Superior temporal gyrus (tissue), 1 donor: ENCODE measurements at regions not wholly inside any gene's neighbourhood (a gene's known extent, or its start where the extent isn't known, plus 50 kb on each side); places are given as distances from the start of the nearest gene placed in this dataset.

Experiments
- DNase-seq: peaks from one replicate; pipeline ENCODE4 v3.0.0-alpha.2; 2016; ENCODE audit errors: extremely low spot score

DNA sequence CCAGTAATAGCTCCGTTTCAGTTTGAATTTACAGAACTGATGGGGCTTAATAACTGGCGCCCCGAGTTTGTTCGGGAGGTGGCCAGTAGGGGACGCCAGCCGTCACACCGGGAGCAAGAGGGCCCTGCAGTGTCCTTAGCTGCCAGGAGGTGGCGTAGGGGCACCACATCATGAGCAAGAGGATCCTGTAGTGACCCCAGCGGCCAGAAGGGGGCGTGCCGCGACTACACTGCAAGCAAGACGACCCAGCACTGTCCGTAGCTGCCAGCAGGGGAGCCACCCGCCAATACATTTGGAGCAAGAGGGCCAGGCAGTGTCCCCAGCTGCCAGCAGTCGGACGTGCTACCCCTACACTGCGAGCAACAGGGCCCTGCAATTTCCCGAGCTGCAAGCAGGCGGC, 663.7 kb upstream of the B3GAT1 start:
- DNase-seq, result no peak

DNA sequence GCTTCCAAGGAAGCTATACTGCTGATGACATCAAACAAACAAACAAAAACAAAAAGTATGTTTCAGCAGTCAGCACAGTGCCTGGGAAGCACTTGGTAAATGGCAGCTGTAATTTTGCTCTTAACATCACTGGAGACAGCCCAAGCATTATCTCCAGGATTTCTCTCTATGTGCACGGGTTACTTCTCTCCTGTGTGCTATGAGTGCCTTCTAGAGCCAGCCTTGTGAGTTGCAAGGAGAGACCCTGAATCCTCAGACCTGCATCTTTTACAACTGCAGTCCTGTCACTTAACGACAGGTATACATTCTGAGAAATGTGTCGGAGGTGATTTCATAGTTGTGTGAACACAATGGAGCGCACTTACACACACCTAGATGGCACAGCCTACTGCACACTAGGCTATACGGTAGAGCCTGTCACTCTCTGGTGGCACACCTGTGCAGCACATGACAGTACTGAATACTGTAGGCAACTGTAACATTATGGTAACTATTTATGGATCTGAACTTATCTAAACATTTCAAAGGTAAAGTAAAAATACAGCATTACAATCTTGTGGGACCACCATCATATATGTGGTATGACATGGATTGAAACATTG, 662.5 kb upstream of the B3GAT1 start:
- peak; percentile 28 for DNase-seq

DNA sequence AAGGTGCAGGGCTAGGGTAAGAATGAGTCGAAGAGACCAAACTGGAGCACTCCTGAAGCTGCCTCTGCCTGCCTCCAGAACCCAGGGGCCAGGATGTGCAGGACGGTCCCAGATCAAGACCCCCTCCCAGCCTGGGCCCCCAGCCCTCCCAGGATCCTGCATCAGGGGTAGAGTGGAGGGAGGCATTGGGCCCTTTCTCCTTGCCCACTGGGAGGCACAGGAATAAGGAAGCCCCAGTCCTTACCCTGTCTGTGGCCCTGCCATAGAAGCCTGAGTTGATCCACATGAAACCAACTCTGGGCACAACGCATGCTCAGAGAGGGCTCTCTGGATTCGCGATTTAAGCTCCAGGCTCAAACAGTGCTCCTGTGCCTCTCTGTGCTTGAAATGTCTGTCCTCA, 661.8 kb upstream of the B3GAT1 start:
- no peak for DNase-seq

DNA sequence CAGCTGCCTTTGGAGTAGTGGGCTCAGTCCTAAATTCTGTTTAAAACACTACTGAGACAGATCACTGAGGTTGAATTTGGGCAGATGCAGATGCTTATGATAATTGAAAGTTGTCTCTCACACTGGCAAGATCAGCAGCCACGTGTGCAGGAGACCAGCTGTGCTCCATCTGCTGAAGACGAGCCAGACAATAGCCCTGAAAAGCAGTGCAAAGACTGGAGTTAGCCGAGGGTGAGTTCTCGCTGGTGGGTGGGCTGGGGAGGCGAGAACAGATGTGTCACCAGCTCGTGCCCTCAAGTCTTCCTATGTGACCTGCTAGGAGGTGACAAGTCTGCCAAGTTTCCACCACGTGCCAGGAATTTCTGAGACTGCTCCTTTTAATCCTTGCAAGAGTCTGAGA, 661.3 kb upstream of the B3GAT1 start:
- DNase-seq, result no peak

DNA sequence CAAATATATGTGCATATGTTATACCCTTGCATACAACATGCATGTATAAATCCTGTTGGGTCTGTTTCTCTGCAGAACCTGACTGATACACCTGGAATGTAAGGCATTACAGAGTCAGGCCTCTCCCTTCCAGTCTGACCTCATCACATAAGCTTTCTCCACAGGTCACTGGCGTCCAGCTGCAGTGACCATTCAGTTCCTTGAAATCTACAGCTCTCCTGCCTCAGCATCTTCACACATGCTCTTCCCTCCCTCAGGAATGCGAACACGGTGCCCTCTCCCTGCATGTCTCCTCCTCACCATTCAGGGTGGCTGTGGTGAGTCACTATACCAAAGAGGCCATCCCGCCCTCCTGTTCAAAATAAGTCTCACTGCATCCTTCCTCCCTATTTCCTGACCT, 657.8 kb upstream of the B3GAT1 start:
- DNase-seq, result no peak

DNA sequence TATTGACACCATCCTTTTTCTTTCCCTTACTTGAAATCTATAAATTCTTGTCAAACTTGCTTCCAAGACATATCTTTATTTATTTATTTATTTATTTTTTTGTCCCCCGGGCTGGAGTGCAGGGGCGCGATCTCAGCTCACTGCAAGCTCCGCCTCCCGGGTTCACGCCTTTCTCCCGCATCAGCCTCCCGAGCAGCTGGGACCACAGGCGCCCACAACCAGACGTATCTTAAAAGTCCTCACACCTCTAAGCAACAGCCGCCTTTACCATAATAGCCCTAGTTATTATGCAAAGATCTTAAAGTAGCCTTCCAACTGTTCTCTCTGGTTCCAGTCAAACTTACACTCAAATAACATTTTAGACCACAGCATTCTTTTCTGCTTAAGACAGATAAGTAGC, 657.0 kb upstream of the B3GAT1 start:
- DNase-seq, result no peak

DNA sequence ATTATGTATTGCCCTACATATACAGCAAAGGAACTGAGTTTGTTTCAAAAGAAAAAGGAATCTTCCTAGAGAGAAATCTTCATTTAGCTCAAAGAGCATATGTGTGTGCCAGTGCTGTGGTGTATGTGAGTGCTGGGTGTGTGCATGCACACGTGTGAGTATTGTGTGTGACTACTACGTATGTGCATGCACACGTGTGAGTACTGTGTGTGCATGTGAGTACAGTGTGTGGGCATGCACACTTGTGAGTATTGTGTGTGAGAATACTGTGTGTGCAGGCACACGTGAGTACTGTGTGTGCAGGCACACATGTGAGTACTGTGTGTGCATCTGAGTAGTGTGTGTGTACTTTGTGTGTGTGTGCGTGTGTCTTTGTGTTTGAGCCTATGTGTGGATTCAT, 651.0 kb upstream of the B3GAT1 start:
- DNase-seq, result no peak

DNA sequence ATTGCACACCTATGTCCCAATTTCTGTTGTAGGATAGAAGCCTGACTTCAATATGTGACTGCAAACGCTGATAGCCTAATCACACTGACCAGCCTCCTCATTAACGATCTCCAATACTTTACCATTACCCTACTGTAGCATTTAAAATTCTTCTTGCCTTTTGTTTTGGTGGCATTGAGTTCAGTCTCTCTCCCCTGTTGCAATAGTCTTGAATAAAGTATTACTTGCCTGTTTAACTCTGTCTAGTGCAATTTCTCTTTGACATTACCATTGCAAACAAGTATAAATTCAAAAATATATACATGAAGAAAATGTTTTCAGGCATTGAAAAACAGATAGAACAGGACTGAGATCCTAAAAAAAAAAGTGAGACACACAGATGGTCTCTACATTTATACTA, 649.1 kb upstream of the B3GAT1 start:
- no peak for DNase-seq

DNA sequence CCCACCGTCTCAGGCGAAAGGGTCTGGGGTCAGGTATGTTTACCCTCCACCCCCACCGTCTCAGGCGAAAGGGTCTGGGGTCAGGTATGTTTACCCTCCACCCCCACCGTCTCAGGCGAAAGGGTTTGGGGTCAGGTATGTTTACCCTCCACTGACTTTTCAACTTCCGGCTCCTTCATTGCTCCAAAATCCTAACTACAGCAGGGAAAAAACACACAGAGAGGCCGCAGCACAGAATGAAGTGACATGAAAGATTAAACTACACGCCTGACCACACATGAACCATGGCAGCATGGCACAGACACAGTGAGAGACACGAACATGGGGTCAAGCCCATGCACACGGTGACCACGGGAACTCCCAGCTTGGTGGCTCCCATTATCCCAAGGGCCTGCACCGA, 634.9 kb upstream of the B3GAT1 start:
- no peak for DNase-seq

DNA sequence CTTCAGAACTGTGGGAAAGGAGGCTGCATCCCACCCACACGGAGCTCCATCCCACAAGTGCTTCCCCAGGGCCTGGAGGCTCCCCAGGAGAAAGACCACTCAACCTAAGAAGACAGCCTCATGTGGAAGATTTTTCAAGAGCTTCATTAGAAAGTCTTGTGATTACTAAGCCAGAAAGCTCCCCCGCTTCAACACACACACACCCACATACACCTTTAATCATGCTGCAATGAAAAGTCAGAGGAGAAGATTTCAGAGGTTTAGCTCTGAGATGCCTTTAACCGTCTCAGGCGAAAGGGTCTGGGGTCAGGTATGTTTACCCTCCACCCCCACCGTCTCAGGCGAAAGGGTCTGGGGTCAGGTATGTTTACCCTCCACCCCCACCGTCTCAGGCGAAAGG, 634.5 kb upstream of the B3GAT1 start:
- no peak for DNase-seq

DNA sequence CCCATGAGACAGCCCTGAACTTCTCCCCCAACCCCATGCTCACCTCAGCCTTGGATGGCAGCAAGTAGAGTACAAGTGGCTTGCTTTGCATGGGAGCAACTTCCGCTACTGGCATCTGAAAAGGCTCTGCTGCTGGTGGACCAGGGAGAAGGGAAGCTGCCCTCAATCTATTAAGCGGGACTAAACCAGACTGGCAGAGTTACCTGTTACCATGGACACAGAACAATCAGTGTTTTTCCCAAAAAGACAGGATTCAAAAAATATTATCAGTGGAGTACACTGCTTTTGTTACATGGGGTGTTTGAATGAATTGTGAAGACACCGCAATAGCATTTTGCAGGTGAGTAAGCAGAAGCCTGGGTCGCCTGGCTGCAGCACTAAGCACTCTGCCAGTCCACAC, 631.4 kb upstream of the B3GAT1 start:
- peak; percentile 9 for DNase-seq

DNA sequence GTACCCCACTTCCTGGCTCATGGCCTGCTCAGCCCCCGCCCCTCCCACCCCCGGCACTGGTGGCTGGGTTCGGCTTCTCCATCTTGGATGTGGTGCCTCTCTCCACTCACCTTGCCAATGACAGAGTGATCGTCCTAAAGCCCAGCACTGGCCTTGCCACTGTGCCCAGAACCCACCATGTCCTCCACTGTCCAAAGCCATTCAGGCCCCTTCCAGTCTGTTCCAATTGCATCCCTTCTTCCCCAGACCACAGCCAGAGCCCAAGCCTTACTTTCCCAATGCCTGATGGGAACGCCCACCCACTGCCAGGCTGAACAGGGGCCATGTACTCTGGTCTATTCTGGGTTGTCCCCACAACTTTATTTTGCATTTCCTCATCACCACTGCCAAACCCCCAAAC, 625.8 kb upstream of the B3GAT1 start:
- DNase-seq, result no peak

DNA sequence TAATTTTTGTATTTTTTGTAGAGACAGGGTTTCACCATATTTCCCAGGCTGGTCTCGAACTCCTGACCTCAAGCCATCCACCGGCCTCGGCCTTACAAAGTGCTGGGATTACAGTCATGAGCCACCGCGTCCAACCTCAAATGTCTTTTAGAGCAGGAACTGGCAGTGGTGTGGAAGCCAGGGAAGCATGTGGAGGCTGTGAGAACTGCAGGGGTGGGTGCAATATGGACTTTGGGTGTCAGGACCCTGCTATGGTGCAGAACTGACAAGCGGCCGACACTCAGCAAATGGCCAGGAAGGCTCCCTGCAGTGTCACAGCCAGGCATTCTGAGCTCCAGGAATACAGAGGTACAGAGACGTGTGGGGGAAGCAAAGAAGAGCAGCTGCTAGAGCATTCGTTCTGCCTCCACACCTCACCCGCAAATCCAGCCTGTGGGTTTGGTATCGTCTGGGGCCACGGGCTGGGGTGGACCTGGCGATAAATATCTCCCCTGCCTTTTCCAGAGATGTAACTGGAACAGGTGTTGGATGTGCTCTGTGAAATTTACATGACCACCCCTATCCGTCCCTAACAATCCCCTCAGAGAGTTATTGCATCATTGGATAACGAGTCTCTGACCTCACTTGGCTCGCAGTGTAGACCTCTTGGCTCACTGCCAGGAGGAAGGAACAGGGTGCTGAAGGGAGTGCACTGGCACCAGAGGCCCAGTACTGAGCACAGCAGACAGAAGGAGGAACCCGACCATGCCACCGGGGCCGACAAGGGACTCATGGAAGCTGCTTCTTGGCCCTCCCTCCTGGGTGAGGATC, 624.7 kb upstream of the B3GAT1 start:
- no peak for DNase-seq

DNA sequence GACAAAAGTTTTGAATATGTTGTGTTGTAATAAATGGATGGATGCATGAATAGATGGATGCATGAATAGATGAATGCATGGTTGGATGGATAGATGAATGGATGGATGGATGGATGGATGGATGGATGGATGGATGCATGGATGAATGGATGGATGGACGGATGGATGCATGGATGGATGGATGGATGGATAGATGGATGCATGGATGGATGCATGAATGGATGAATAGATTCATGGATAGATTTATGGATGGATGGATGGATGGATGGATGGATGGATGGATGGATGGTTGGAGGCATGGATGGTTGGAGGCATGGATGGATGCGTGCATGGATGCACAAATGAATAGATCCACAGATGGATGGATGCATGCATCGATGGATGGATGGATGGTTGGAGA, 623.2 kb upstream of the B3GAT1 start:
- DNase-seq, result no peak

DNA sequence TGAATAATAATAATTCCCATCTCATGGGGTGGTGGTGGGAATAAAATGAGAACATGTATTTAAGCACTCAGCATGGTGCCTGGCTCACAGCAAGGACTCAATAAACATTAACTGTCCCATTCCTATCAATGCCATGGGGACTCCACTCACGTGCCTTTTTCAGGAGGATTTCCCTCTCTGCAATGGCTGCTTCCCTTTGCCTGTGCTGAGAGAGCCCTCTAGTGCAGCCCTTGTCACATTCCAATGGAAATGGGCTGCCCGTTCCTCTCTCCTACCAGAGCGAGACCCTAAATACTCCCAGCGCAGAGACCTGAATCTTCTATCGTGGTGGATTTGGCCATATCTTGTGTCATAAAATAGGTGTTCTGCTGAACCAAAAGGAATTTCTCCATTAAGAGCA, 621.5 kb upstream of the B3GAT1 start:
- DNase-seq, result peak; percentile 86

DNA sequence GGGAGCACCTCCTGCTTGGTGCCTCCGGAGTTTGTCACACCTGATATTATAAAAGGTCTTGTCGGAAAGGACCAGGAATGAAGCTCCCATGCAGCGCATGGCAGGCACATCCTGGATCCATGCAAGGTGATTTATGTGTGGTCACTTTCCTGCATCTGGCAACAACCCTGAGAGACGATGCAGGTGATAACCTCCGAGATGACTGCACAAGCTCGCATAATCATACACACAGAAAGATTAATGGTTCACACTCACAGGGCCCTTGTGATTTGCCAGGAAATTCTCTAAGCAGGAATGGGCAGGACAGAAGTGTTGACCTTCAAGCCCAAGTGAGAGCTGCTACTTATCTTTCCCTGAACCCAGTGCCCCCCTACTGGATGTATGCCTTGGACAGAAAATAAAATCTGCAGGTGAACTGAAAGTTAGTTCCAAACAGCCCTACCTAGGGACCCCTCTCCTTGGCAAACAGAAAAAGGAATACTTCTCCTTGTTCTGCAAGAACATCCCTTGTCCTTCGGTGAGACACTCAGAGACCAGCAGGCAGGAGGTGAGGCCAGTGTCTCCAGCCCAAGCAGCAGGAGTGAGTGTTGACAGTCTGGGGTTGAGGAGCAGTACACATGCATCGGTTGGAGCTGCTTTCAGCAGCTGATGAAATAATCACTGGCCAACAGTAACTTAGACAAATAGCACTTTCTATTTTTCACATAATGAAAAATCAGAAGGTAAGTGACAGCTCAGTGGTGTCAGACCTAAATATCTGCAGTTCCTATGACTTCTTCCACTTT, 619.4 kb upstream of the B3GAT1 start:
- DNase-seq, result no peak

DNA sequence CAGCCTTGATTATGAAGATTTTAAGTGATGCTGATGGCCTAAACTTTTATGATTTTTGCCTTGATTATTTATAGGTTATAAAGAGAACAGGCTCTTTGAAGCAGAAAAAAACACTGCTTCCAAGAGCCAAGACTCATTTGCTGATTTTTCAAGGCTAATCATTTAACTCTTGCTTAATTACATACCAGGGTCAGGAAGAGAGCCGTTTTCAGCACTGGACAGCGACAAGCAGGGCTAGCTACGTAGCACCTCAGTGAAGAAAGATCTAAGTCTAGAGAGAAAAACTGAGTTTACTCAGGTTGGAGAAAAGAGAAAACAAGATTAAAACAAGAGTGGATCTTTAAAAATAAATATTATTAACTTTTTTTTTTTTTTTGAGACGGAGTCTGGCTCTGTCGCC, 615.4 kb upstream of the B3GAT1 start:
- no peak for DNase-seq

DNA sequence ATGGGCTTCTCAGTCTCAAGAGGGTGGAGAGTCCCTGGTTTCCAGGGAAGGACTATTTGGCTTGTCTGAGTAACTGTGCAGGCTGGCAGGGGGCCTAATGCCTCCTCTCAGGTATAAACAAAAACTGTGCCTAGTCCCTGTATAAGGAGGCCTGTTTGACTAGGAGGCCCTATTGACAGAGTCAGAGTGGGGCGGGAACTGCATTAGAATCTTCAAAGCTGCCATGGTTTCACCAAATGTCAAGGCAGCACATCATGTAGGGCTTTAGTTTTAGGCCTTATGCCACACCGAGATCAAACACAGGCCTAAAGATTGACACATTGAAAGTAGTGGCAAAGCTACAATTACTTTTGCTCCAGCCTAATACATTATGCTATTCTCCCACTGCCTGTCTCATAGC, 611.5 kb upstream of the B3GAT1 start:
- no peak for DNase-seq

DNA sequence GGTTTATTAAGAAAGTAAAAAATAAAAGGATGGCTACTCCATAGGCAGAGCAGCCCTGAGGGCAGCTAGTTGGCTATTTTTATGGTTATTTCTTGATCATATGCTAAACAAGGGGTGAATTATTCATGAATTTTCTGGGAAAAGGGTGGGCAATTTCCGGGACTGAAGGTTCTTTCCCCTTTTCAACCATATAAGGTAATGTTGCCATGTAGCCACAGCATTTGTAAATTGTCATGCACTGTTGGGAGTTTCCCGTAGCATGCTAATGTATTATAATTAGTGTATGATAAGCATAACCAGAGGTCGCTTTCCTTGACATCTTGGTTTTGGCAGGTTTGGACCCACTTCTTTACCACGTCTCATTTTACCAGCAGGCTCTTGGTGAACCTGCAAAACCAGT, 610.4 kb upstream of the B3GAT1 start:
- no peak for DNase-seq

DNA sequence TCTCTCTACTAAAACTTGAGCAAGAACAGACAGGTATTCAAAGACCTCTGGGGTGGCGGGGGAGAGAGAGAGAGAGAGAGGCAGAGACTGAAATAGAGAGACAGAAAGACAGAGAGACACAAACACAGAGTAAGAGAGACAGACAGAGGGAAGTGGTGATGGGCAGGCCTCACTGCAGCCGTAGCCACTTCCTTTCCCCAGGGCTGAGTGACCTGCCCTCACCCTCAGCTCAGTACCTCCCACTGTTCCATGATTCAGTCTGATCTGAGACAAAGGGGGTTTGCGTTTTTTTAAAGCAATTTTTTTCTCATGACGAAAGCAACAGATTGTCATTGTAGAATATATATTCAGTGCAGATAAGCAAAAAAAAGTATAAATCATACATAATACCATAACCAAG, 607.9 kb upstream of the B3GAT1 start:
- no peak for DNase-seq

DNA sequence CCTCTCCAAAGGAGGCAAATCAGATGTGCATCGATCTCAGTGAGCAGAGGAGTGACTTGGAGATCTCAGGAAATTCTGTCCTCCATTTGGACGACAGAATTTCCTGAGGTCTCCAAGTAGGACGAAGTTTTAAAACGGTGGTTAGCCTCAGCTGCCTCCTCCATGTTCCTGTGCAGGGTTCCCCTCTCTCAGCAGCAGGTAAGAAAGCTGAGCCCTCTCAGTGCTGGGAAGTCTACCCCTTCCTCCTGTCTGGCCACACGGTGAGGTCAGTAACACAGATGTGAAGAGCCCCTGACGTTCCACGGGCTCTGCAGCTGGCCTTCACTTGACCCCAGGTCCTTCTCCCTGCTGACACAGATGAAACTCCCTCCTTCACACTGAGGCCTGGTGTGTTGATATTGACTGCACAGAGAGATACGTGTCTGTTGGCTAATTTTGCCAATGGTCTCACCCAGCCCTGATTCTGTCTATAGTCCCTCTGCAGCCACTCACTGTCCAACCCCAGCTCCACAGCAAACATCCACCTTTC, 607.4 kb upstream of the B3GAT1 start:
- DNase-seq, result no peak

DNA sequence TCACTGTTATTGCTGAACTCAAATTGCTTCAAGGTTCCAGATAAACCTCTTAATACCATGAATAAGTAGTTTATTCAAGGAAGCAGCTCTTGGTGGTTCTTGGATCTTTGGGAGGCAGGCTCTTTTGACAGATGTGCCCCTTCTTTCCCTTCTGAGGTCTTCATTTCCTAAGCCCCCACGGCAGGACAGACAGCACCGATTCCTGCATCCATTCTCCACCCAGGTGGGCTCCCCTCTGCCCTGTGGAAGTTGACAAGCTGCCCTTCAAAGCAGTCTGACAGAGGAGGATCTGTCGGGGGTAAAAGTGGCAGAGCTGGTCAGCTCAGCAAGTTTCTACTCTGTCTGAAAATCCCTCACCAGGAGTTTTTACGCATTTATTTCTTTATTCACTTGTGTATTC, 605.3 kb upstream of the B3GAT1 start:
- no peak for DNase-seq

DNA sequence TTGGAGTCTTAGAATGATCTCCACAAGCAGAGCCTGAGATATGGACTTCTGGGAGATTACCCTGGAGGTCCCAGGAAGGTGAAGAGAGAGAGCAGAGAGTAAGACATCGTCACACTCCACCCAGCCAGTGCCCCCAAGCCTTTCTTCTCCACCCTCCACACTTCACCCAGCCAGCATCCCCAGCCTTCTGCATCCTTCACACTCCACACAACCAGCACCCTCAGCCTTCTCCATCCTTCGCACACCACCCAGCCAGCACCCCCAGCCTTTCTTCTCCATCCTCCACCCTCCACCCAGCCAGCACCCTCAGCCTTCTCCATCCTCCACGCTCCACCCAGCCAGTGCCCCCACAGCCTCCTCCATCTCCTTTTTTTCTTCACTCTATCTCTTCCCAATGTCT, 603.9 kb upstream of the B3GAT1 start:
- DNase-seq, result no peak
